Endothelial cell of umbilical vein (primary cell): ENCODE measurements at regions not wholly inside any gene's neighbourhood (a gene's known extent, or its start where the extent isn't known, plus 50 kb on each side); places are given as distances from the start of the nearest gene placed in this dataset.

Experiments used
- BruUV-seq: library from RNA; stranded (reverse); fragments of 400-500 nt; replicated peaks from 2 replicates; lab custom pipeline; 2021; lab: Mats Ljungman, UMichigan
- CTCF ChIA-PET: fragments of 300-600, 350-600 bp; sonication (Branson Sonifier 250); formaldehyde crosslinking; loops from one replicate; lab custom pipeline; 2021; ENCODE audit warnings: antibody characterized with exemption, inconsistent platforms; lab: Charles Lee
- POLR2A ChIA-PET: fragments of 300-600, 350-600 bp; sonication (Branson Sonifier 250); formaldehyde crosslinking; loops from one replicate; lab custom pipeline; 2021; ENCODE audit warnings: antibody characterized with exemption, inconsistent platforms; lab: Charles Lee
- DNase-seq: peaks from one replicate; pipeline ENCODE4 v3.0.0-alpha.2; 2011; ENCODE audit warnings: low read depth, low spot score
- FAIRE-seq: peaks from 2 replicates; lab custom pipeline; 2011; peaks lifted over from hg19 to GRCh38; lab: Jason Lieb, UNC
- H2AFZ ChIP-seq: 2 replicates; pipeline ENCODE4 v1.6.0; 2012; ENCODE audit warnings: low read depth, low read length, control low read depth, inconsistent platforms
- H3K27ac ChIP-seq: 2 replicates; pipeline ENCODE4 v1.5.1; 2011; ENCODE audit warnings: low read depth, mild to moderate bottlenecking, control low read depth, low read length, moderate library complexity; ENCODE audit not compliant: insufficient read depth
- H3K27me3 ChIP-seq, 2 experiments: 2 replicates each; pipeline versions ENCODE4 v1.6.0 to v1.6.1; 2011; ENCODE audit warnings: low read length in 2 of 2, mixed read lengths in 1 of 2; ENCODE audit not compliant: control insufficient read depth in 2 of 2, insufficient read depth in 2 of 2
- H3K36me3 ChIP-seq, 2 experiments: 2 replicates in 1 of 2; 3 replicates in 1 of 2; pipeline ENCODE4 v1.5.1; 2011; ENCODE audit warnings: low read length in 2 of 2, mild to moderate bottlenecking in 1 of 2, moderate library complexity in 1 of 2; ENCODE audit not compliant: control insufficient read depth in 2 of 2, insufficient read depth in 2 of 2; ENCODE audit errors: extremely low read depth in 1 of 2
- H3K4me1 ChIP-seq: 3 replicates; pipeline ENCODE4 v1.5.1; 2011; ENCODE audit warnings: mild to moderate bottlenecking, low read length; ENCODE audit not compliant: control insufficient read depth, insufficient read depth; ENCODE audit errors: extremely low read depth
- H3K4me2 ChIP-seq: 2 replicates; pipeline ENCODE4 v1.6.1; 2011; ENCODE audit warnings: low read length, control low read depth, mixed read lengths; ENCODE audit not compliant: insufficient read depth
- H3K4me3 ChIP-seq, 3 experiments: fragments of 200-600 bp in 1 of 3; sonication (generic), shearing (Covaris generic) in 1 of 3; replicated peaks in 1 of 3; 2 replicates each; pipeline ENCODE4 v1.5.1; 2011 to 2016; ENCODE audit warnings: control low read depth in 3 of 3, low read length in 3 of 3, mild to moderate bottlenecking in 2 of 3, inconsistent platforms in 1 of 3, low read depth in 1 of 3, moderate library complexity in 1 of 3; ENCODE audit not compliant: insufficient read depth in 1 of 3
- H3K79me2 ChIP-seq: 2 replicates; pipeline ENCODE4 v1.6.0; 2012; ENCODE audit warnings: low read length, inconsistent platforms; ENCODE audit not compliant: control insufficient read depth, insufficient read depth
- H3K9ac ChIP-seq: replicated peaks from 2 replicates; pipeline ENCODE3; 2011; ENCODE audit warnings: low read length, control low read depth; ENCODE audit not compliant: insufficient read depth; ENCODE audit errors: extremely low read depth
- H3K9me1 ChIP-seq: replicated peaks from 3 replicates; pipeline ENCODE4 v1.6.0; 2011; ENCODE audit warnings: mild to moderate bottlenecking, low read length; ENCODE audit not compliant: control insufficient read depth, insufficient read depth; ENCODE audit errors: extremely low read depth
- H3K9me3 ChIP-seq: replicated peaks from 2 replicates; pipeline ENCODE4 v1.5.1; 2012; ENCODE audit warnings: low read length, inconsistent platforms; ENCODE audit not compliant: control insufficient read depth, insufficient read depth
- H4K20me1 ChIP-seq: replicated peaks from 2 replicates; pipeline ENCODE3; 2011; ENCODE audit warnings: mild to moderate bottlenecking, low read length; ENCODE audit not compliant: control insufficient read depth, insufficient read depth; ENCODE audit errors: extremely low read depth
- EZH2 ChIP-seq: IDR thresholded peaks from 2 replicates; pipeline ENCODE4 v1.6.1; 2012; ENCODE audit warnings: borderline replicate concordance, low read depth, mild to moderate bottlenecking, moderate library complexity, low read length, inconsistent platforms; ENCODE audit not compliant: severe bottlenecking
- FOS ChIP-seq: IDR thresholded peaks from 2 replicates; pipeline ENCODE4 v1.6.1; 2011; ENCODE audit warnings: mild to moderate bottlenecking, low read length, moderate library complexity, borderline replicate concordance; ENCODE audit not compliant: insufficient read depth
- GATA2 ChIP-seq: IDR thresholded peaks from 2 replicates; pipeline ENCODE4 v1.7.0; 2011; ENCODE audit warnings: low read depth, mild to moderate bottlenecking, moderate library complexity, mixed read lengths, low read length; ENCODE audit not compliant: insufficient read length, insufficient read depth
- JUN ChIP-seq: IDR thresholded peaks from 2 replicates; pipeline ENCODE4 v1.6.1; 2011; ENCODE audit warnings: borderline replicate concordance, low read depth; ENCODE audit not compliant: insufficient read length, insufficient read depth
- MYC ChIP-seq: IDR thresholded peaks from one replicate; pipeline ENCODE4 v1.6.1; 2011; ENCODE audit warnings: mild to moderate bottlenecking, low read depth, low read length
- POLR2A ChIP-seq: IDR thresholded peaks from 2 replicates; pipeline ENCODE4 v1.6.1; 2012; ENCODE audit warnings: low read depth, mild to moderate bottlenecking, control low read depth, low read length
- POLR2AphosphoS5 ChIP-seq: IDR thresholded peaks from 2 replicates; pipeline ENCODE4 v1.6.1; 2012; ENCODE audit warnings: low read depth, mild to moderate bottlenecking, control low read depth, low read length, moderate library complexity; ENCODE audit not compliant: insufficient read depth
- dilution Hi-C: fragments of 300-500 bp; cut with MboI; formaldehyde crosslinking; loops from one replicate; pipeline ENCODE4 v1.15.0; 2019; ENCODE audit warnings: low sequenced_read_pairs; ENCODE audit not compliant: extremely low pct_ligation_motif_present
- intact Hi-C: fragments of 100-400 bp; cut with micrococcal nuclease; formaldehyde crosslinking; loops from one replicate; pipeline ENCODE4 v1.10.0; 2022
- TF ChIP-seq, protein P1 (sequence below), 2 donors: IDR thresholded peaks; 1 replicate in 1 of 2; 2 replicates in 1 of 2; pipeline ENCODE4 v1.5.1; 2011; ENCODE audit warnings: low read length in 2 of 2, mild to moderate bottlenecking in 2 of 2, moderate library complexity in 2 of 2, control low read depth in 1 of 2, inconsistent platforms in 1 of 2, low read depth in 1 of 2; ENCODE audit not compliant: insufficient read depth in 1 of 2; ENCODE audit errors: extremely low read depth in 1 of 2
- TF ChIP-seq, protein P2 (sequence below): IDR thresholded peaks from 2 replicates; pipeline ENCODE4 v1.6.1; 2011; ENCODE audit not compliant: insufficient read depth, insufficient read length

DNA sequence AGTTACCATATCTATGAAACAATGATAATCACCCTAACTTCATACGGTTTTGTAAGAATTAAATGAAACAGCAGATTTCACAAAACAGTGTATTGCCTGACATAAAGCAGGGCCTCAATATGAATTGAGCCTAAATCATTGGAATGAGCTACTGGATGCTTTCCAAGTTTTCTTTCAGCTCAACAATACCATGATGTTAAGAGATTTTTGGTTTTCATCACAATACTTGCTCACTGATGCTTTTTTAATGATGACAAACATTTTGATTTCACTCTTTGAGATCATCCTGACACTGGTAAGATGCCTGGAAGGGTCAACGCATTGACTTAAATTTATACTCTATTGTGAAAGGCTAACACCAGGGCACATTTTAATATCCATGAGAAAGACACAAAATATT is 377.5 kb downstream of the ZNF521 start:
- Histone ChIP-seq H2AFZ (no peak overlapping the region), H3K79me2 (no peaks in the 10 kb centered on the region), H3K9ac (no peak overlapping the region), H3K9me3 (no peaks in the 10 kb centered on the region), H3K27ac (no peak overlapping the region), H4K20me1 (no peaks in the 10 kb centered on the region), H3K9me1 (no peaks in the 10 kb centered on the region), H3K36me3 (no peaks in the 10 kb centered on the region), H3K4me1 (no peaks in the 10 kb centered on the region), H3K27me3 (no peaks in the 10 kb centered on the region), H3K4me2 (no peak overlapping the region), H3K4me3 (no peak overlapping the region)
- no peak for DNase-seq
- intact Hi-C loops: no loop called here
- TF ChIP-seq, protein P1, sequence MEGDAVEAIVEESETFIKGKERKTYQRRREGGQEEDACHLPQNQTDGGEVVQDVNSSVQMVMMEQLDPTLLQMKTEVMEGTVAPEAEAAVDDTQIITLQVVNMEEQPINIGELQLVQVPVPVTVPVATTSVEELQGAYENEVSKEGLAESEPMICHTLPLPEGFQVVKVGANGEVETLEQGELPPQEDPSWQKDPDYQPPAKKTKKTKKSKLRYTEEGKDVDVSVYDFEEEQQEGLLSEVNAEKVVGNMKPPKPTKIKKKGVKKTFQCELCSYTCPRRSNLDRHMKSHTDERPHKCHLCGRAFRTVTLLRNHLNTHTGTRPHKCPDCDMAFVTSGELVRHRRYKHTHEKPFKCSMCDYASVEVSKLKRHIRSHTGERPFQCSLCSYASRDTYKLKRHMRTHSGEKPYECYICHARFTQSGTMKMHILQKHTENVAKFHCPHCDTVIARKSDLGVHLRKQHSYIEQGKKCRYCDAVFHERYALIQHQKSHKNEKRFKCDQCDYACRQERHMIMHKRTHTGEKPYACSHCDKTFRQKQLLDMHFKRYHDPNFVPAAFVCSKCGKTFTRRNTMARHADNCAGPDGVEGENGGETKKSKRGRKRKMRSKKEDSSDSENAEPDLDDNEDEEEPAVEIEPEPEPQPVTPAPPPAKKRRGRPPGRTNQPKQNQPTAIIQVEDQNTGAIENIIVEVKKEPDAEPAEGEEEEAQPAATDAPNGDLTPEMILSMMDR (IDR thresholded peaks at IDR 0.05; ENCODE audit: extremely low read depth in 1 of 2, insufficient read depth in 1 of 2, low read depth in 1 of 2, low read length in 2 of 2): no peak
- no peak for TF ChIP-seq EZH2
- no peak for TF ChIP-seq MYC
- no peak for TF ChIP-seq POLR2AphosphoS5
- TF ChIP-seq JUN: no peak
- TF ChIP-seq, protein P2, sequence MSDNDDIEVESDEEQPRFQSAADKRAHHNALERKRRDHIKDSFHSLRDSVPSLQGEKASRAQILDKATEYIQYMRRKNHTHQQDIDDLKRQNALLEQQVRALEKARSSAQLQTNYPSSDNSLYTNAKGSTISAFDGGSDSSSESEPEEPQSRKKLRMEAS: no peak
- no peak for TF ChIP-seq GATA2
- no peak for TF ChIP-seq FOS
- no peak for TF ChIP-seq POLR2A
- CTCF ChIA-PET: interaction anchor here (1.3 to 1.6 kb wide), 2 partner anchors 13 to 70 kb away, joined by 3 to 5 read pairs; no protein-coding TSS in a partner anchor
- no peak for FAIRE-seq
- POLR2A ChIA-PET: interaction anchor here (0.7 kb wide), 1 partner anchor 68 kb away, joined by 6 read pairs; no protein-coding TSS in a partner anchor
- BruUV-seq: no TSS peak
- dilution Hi-C loops: no loop called here
